ENCODE measurements at regions not wholly inside any gene's neighbourhood (a gene's known extent, or its start where the extent isn't known, plus 50 kb on each side); places are given as distances from the start of the nearest gene placed in this dataset.
A peak's percentile ranks its signal among the peaks of the same experiment; 100 is the strongest.
"Not testable (repeated sequence)": the region's sequence is repeated elsewhere in the genome, so short reads cannot be mapped to it uniquely, and the experiment has no call there.

DNA sequence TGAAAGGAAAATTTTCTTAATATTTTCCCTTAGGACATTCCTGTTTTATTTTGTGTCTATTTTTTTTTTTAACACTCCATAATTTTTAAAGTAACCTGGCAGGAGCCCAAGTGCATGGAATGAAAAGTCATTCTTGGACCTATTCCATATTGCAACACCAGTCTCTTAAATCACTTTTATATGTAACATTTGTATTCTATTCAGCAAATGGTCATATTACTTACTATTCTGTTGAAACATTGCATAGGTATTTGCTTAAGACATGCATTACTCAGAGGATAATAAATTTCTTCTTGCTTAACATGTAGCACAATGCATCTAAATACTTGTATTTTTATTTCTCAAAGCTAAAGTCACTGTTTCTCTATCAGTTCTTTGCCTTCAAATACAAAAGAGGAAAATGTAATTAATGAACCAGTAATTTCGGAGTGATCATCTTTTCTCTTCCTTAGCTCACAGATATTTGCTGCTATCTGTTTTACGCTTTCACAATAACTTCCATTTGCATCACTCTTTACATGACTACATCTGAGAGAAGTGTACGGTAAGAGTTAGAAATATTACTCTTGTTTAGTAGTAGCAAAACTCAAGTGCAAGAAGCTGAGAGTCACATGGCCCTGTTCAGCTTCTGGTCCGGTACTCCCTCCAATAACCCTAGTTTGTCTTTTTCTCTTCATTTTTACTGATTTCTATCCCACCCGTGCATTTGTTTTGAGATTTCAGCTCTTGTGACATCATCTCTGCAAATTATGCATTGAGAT is 394.8 kb downstream of the USP25 start:
- H3K27me3 ChIP-seq (replicated peaks): no peaks in the 10 kb centered on the region
- H3K4me1 ChIP-seq (replicated peaks): no peaks in the 10 kb centered on the region
- no peak overlapping the region for H3K27ac ChIP-seq
- DNase-seq (ENCODE audit: low read depth in 1 of 2, low spot score in 2 of 2): no peak
- H3K4me3 ChIP-seq: no peak overlapping the region
- no peaks in the 10 kb centered on the region for H3K36me3 ChIP-seq
- no peaks in the 10 kb centered on the region for H3K9me3 ChIP-seq (replicated peaks)

DNA sequence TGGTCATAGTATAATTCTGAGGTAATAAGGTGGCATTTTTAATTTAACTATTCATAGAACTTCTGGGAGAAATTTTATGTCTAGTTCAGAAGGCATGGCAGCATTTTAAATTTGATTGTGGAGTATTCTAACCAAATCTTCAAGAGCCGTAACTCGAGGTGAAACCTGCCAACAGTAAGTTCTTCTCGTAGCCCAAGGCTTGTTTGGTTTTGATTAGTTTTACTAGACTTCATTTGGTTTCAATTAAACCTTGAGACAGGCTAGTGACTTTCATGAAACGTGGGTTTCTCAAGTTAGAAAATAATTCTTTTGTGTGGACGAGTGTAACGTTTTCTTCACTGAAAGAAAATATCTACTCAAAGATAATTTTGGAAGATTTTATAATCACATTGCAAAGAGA is 395.5 kb downstream of the USP25 start:
- Histone ChIP-seq H3K27ac (no peak overlapping the region), H3K36me3 (no peaks in the 10 kb centered on the region), H3K9me3 (replicated peaks) (no peaks in the 10 kb centered on the region), H3K27me3 (replicated peaks) (no peaks in the 10 kb centered on the region), H3K4me3 (no peak overlapping the region), H3K4me1 (replicated peaks) (no peaks in the 10 kb centered on the region)
- DNase-seq (ENCODE audit: low read depth in 1 of 2, low spot score in 2 of 2): no peak

DNA sequence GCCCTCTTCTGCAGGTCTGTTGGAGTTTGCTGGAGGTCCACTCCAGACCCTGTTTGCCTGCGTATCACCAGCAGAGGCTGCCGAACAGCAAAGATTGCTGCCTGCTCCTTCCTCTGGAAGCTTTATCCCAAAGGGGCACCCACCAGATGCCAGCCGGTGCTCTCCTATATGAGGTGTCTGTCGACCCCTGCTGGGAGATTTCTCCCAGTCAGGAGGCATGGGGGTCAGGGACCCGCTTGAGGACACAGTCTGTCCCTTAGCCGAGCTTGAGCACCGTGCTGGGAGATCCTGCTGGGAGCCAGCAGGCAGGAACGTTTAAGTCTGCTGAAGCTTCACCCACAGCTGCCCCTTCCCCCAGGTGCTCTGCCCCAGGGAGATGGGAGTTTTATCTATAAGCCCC is 402.7 kb downstream of the USP25 start:
- H3K4me3 ChIP-seq; H3K4me1 ChIP-seq (replicated peaks); H3K27me3 ChIP-seq (replicated peaks); DNase-seq (ENCODE audit: low read depth in 1 of 2, low spot score in 2 of 2); H3K9me3 ChIP-seq (replicated peaks); H3K27ac ChIP-seq; H3K36me3 ChIP-seq: not testable (repeated sequence)

DNA sequence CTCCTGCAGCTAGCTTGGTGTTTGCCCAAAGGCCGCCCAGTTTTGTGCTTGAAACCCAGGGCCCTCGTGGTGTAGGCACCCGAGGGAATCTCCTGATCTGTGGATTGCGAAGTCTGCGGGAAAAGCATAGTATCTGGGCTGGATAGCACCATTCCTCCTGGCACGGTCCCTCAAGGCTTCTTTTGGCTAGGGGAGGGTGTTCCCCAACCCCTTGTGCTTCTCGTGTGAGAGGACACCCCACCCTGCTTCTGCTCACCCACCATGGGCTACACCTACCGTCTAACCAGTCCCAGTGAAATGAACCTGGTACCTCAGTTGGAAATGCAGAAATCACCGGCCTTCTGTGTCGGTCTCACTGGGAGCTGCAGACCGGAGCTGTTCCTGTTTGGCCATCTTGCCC is 403.5 kb downstream of the USP25 start:
- H3K4me1 ChIP-seq (replicated peaks): no peaks in the 10 kb centered on the region
- no peaks in the 10 kb centered on the region for H3K27me3 ChIP-seq (replicated peaks)
- H3K36me3 ChIP-seq: no peaks in the 10 kb centered on the region
- no peak overlapping the region for H3K4me3 ChIP-seq
- no peaks in the 10 kb centered on the region for H3K9me3 ChIP-seq (replicated peaks)
- H3K27ac ChIP-seq: no peak overlapping the region
- no peak for DNase-seq (ENCODE audit: low read depth in 1 of 2, low spot score in 2 of 2)

DNA sequence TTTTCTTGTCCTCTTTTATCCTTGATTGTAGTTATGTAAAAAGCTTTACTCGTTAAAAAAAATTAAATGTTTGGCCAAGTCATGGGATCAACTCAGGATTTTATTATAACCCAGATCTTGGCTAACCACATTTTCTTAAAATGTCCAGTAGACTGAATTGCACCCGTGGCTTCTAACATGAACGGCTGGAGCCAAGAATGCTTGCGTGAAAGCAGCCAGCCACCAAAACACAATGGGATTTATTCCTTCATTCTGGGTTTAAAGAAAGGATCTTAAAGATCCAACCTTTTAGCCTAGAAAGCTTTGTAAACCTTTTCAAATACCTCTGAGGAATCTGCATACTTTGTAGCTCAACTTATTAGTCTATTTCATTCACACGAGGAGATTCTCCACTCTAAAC is 404.4 kb downstream of the USP25 start:
- Histone ChIP-seq H3K4me1 (replicated peaks) (no peaks in the 10 kb centered on the region), H3K27ac (no peak overlapping the region), H3K27me3 (replicated peaks) (no peaks in the 10 kb centered on the region), H3K36me3 (no peaks in the 10 kb centered on the region), H3K9me3 (replicated peaks) (no peaks in the 10 kb centered on the region), H3K4me3 (no peak overlapping the region)
- no peak for DNase-seq (ENCODE audit: low read depth in 1 of 2, low spot score in 2 of 2)

DNA sequence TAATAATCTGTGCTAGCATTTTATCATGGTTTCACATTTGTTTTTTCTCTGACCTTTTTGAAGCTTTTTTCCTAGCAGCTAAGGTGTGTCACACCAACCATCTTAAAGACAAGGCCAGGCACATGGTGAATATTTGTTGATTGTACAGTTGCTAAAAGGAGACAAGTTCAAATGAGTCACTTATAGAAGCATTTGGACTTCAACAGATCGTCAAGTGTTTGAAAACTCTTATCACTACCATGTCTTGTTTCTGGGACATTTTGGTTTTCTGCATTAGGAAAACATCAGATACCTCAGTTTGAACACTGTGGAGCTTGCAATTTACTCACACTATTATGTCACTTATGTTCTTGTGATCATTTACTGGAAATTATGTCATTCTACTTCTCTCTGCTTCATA is 407.3 kb downstream of the USP25 start:
- Histone ChIP-seq H3K36me3 (no peaks in the 10 kb centered on the region), H3K4me3 (no peak overlapping the region), H3K9me3 (replicated peaks) (no peaks in the 10 kb centered on the region), H3K27me3 (replicated peaks) (no peaks in the 10 kb centered on the region), H3K27ac (no peak overlapping the region), H3K4me1 (replicated peaks) (no peaks in the 10 kb centered on the region)
- DNase-seq (ENCODE audit: low read depth in 1 of 2, low spot score in 2 of 2): no peak

DNA sequence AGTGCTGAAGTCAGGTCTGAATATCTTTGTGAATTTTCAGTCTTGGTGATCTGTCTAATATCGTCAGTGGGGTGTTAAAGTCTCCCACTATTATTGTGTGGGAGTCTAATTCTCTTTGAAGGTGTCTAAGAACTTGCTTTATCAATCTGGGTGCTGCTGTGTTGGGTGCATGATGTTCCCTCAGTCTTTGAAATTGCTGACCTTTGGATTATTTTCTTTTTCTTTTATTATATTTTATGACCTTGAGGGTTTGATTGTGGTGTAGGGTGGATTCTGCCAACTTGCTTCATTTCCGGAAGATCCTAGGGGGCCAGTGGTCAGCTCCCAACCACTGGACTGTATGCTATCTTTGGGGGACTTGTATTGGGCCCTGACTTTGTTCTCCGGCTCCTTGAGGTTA is 415.3 kb downstream of the USP25 start:
- no peak overlapping the region for H3K4me3 ChIP-seq
- H3K4me1 ChIP-seq (replicated peaks): no peaks in the 10 kb centered on the region
- no peak overlapping the region for H3K27ac ChIP-seq
- H3K36me3 ChIP-seq: no peaks in the 10 kb centered on the region
- no peaks in the 10 kb centered on the region for H3K27me3 ChIP-seq (replicated peaks)
- H3K9me3 ChIP-seq (replicated peaks): no peaks in the 10 kb centered on the region
- DNase-seq (ENCODE audit: low read depth in 1 of 2, low spot score in 2 of 2): no peak

DNA sequence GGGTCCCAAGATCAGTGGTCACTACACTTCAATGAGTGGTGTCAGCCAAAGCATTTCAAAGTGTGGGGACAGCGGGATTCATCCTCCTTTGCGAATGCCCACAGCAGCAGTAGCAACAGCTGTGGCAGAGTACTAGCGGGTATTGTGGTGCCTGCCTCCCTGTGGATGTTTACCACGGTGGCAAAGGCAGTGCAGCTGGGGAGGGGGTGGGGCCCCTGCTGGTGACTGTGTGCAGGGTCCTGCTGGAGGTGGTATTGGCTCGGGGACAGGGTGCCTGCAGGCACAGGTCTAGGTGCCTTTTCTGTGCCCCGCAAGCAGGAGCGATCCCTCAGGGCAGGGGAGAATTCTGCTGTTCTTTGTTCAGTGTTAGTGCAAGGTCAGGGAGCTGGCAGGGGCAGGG is 415.7 kb downstream of the USP25 start:
- Histone ChIP-seq H3K4me1 (replicated peaks) (no peaks in the 10 kb centered on the region), H3K9me3 (replicated peaks) (no peaks in the 10 kb centered on the region), H3K36me3 (no peaks in the 10 kb centered on the region), H3K27ac (no peak overlapping the region), H3K27me3 (replicated peaks) (no peaks in the 10 kb centered on the region), H3K4me3 (no peak overlapping the region)
- no peak for DNase-seq (ENCODE audit: low read depth in 1 of 2, low spot score in 2 of 2)

DNA sequence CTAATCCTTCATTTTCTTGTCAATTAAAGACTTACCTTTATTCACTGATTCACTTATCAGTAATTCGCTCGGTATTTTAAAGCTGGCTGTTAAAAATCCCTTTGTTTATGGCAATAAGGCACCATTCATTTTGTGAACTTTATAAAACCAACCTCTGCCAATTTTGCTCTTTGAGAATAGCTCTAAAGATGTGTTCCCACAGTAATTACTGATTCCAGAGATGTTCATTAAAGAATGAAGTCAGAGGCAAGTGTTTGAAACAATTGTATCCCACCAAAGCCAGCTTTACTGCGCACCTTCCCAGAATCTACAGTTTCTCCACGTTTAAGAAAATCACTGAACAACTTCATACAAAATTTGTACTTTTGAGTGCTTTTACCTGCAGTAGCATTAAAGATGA is 424.5 kb downstream of the USP25 start:
- DNase-seq (ENCODE audit: low read depth in 1 of 2, low spot score in 2 of 2): no peak
- Histone ChIP-seq H3K27me3 (replicated peaks) (no peaks in the 10 kb centered on the region), H3K36me3 (no peaks in the 10 kb centered on the region), H3K9me3 (replicated peaks) (no peaks in the 10 kb centered on the region), H3K4me1 (replicated peaks) (no peaks in the 10 kb centered on the region), H3K27ac (no peak overlapping the region), H3K4me3 (no peak overlapping the region)

DNA sequence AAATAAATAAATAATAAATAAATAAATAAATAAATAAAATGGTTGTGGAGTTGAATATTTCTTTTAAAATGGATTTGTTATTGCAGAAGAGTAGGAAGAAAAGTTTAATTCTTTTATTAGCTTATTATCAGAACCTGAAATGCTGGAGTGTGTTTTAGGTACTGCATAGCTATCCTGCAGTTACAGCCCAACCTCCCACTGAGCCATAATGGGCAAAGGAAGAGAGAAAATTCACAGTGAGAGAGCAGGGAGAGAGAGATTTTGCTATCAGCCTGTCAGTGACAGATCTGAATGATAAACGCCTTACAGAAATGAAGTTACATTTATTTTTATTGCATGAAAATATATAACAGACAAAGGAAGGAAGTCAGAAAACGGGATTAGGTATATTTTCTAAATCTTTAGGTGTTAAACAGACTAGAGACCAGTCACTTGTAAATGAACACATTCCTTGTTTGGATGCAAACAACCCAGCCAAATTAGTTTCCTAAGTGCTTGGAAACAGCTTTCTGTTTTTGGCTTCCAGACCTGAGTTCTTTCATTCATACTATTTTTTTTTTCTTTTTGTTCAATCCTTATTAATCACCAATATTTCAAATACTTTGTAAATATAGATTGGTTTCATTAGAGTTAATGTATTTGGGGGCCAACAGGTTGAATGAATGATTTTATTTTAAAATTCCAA is 425.3 kb downstream of the USP25 start:
- no peak overlapping the region for H3K4me3 ChIP-seq
- H3K36me3 ChIP-seq: no peaks in the 10 kb centered on the region
- H3K4me1 ChIP-seq (replicated peaks): no peaks in the 10 kb centered on the region
- no peaks in the 10 kb centered on the region for H3K27me3 ChIP-seq (replicated peaks)
- H3K27ac ChIP-seq: no peak overlapping the region
- no peak for DNase-seq (ENCODE audit: low read depth in 1 of 2, low spot score in 2 of 2)
- no peaks in the 10 kb centered on the region for H3K9me3 ChIP-seq (replicated peaks)

DNA sequence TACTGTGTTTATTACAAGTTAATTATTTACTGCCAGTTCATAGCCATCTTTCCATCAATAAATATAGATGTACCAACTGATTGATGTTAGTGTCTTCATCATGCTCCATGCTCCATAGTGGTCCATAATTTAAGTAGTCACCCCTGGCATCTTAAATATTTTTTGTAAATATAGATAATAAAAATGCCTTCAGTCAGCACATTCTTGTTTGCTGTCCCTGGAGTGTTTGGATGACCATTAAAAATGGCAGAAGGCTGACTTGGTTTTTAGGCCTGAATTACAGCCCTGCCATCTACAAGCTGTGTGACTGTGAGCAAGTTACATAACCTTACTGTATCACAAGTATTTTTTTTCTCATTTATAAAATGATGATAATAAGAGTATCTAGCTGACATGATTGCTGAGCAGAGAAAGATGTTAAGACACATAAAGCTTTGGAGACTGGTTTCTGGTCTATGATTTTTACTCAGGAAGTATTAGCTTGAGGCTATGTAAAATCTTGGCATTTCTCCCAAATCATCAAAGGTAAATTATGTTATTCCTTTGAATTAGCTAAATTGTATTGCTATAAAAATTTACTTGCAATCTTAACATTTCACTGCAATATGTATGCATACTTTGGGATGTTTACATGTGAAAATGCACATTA is 427.2 kb downstream of the USP25 start:
- no peaks in the 10 kb centered on the region for H3K9me3 ChIP-seq (replicated peaks)
- no peak for DNase-seq (ENCODE audit: low read depth in 1 of 2, low spot score in 2 of 2)
- H3K4me3 ChIP-seq: no peak overlapping the region
- no peaks in the 10 kb centered on the region for H3K4me1 ChIP-seq (replicated peaks)
- H3K27me3 ChIP-seq (replicated peaks): no peaks in the 10 kb centered on the region
- H3K36me3 ChIP-seq: no peaks in the 10 kb centered on the region
- no peak overlapping the region for H3K27ac ChIP-seq

DNA sequence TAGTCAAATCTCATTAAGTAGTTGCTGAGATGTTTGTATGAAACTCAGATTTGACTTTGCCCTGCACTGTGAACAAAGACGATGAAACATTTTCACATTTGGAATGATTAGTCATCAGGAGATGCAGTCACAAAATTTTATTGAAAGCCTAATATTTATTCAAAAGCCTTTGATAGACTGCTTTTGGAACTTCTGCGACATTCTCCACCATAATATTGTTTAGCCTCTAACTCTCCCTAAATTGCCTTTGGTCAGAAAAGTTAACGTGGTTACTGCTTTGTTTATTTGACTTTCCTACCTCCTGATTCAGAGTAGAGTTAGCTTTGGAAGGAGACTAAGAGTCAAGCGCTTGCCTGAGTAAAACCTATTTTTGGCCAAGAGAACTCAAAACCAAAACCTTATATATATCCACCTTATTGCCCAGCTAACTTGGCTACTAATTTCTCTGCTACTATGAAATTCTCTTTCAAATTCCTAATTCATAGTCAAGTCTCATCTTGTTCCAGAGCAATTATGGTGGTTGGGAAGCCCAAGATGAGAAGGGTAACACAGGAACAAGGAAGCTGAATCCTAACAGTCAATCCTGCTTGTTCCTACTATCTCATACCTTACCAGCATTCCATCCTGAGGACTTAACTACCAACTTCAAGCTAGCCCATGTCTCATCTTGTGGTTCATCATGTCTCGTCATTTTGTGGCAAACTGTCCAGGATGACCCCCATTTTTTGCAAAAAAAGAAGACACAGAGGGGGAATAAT is 429.6 kb downstream of the USP25 start:
- peak in 1 of 2 experiments; percentile 1 for DNase-seq (ENCODE audit: low read depth in 1 of 2, low spot score in 2 of 2)
- no peaks in the 10 kb centered on the region for H3K4me1 ChIP-seq (replicated peaks)
- H3K27ac ChIP-seq: no peak overlapping the region
- H3K27me3 ChIP-seq (replicated peaks): no peaks in the 10 kb centered on the region
- no peaks in the 10 kb centered on the region for H3K9me3 ChIP-seq (replicated peaks)
- no peaks in the 10 kb centered on the region for H3K36me3 ChIP-seq
- H3K4me3 ChIP-seq: no peak overlapping the region

DNA sequence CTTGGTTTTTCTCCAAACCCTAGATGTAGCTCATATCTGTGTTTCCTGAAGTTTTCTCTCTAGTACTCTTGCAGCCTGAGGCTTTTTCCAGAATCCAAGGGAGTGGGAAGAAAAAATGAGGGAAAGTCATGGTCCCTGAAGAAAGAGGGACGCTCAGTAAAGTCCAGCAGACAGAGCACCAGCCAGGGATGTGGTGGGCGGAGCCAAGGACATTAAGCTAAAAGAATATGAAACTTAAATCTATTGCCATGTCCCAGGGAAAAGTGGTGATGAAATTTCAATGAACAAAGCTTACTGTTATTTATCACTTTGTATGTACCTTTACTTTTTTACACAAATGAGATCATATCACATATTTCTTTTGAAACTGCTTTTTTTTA is 430.2 kb downstream of the USP25 start:
- Histone ChIP-seq H3K27ac (no peak overlapping the region), H3K9me3 (replicated peaks) (no peaks in the 10 kb centered on the region), H3K27me3 (replicated peaks) (no peaks in the 10 kb centered on the region), H3K4me3 (no peak overlapping the region), H3K36me3 (no peaks in the 10 kb centered on the region), H3K4me1 (replicated peaks) (no peaks in the 10 kb centered on the region)
- DNase-seq (ENCODE audit: low read depth in 1 of 2, low spot score in 2 of 2): no peak

DNA sequence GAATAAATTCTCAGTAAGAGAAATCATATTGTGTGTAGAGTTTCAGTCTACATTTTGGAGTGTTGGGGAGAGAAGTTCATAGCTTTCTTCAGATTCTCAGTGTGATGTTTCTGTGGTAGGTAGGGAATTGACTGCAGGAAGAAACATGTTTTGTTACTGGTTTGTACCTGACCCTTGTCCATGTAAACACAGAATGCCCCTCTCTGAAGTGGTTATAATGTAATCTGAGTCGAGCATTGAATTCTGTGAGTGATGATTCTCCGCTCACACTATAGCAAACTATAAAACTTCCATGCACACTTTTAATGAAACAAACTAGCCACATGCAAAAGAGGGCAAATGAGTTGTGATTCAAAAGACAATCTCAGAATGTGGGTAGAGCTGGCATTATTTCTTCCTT is 433.2 kb downstream of the USP25 start:
- no peaks in the 10 kb centered on the region for H3K27me3 ChIP-seq (replicated peaks)
- no peak overlapping the region for H3K27ac ChIP-seq
- no peaks in the 10 kb centered on the region for H3K9me3 ChIP-seq (replicated peaks)
- no peaks in the 10 kb centered on the region for H3K4me1 ChIP-seq (replicated peaks)
- DNase-seq (ENCODE audit: low read depth in 1 of 2, low spot score in 2 of 2): no peak
- H3K36me3 ChIP-seq: no peaks in the 10 kb centered on the region
- H3K4me3 ChIP-seq: no peak overlapping the region
